ENCODE measurements at regions not wholly inside any gene's neighbourhood (a gene's known extent, or its start where the extent isn't known, plus 50 kb on each side); places are given as distances from the start of the nearest gene placed in this dataset.
"Not testable (repeated sequence)": the region's sequence is repeated elsewhere in the genome, so short reads cannot be mapped to it uniquely, and the experiment has no call there.

- in situ Hi-C loops (cut with HindIII; ENCODE audit: low pct_unique_long_range_greater_than_20kb, low sequenced_read_pairs) = no loop called here
- DNase-seq (ENCODE audit: low read depth, low spot score) = no peak
Observed at GRCh38 chr13:65725006-65725405, 1505.1 kb downstream of the PCDH9 start.

GRCh38 chr13:65724226-65724625 is 1505.9 kb downstream of the PCDH9 start:
- in situ Hi-C loops (cut with HindIII; ENCODE audit: low pct_unique_long_range_greater_than_20kb, low sequenced_read_pairs) = no loop called here
- no peak for DNase-seq (ENCODE audit: low read depth, low spot score)

- DNase-seq (ENCODE audit: low read depth, low spot score) = no peak
- in situ Hi-C loops (cut with HindIII; ENCODE audit: low pct_unique_long_range_greater_than_20kb, low sequenced_read_pairs) = no loop called here
Observed at GRCh38 chr13:65722506-65722905, 1507.6 kb downstream of the PCDH9 start.

- in situ Hi-C loops (cut with HindIII; ENCODE audit: low pct_unique_long_range_greater_than_20kb, low sequenced_read_pairs) = no loop called here
Observed at GRCh38 chr13:65719831-65720230, 1510.3 kb downstream of the PCDH9 start.

GRCh38 chr13:65710514-65710913 is 1519.6 kb downstream of the PCDH9 start:
- in situ Hi-C loops (cut with HindIII; ENCODE audit: low pct_unique_long_range_greater_than_20kb, low sequenced_read_pairs) = no loop called here
- peak; percentile 39 for DNase-seq (ENCODE audit: low read depth, low spot score)

More at GRCh38 chr13:65719831-65720230, 1510.3 kb downstream of the PCDH9 start:
- no peak for DNase-seq (ENCODE audit: low read depth, low spot score)

GRCh38 chr13:65697843-65698242 is 1532.3 kb downstream of the PCDH9 start:
- no peak for DNase-seq (ENCODE audit: low read depth, low spot score)
- in situ Hi-C loops (cut with HindIII; ENCODE audit: low pct_unique_long_range_greater_than_20kb, low sequenced_read_pairs) = no loop called here

GRCh38 chr13:65679240-65679639 is 1550.9 kb downstream of the PCDH9 start:
- in situ Hi-C loops (cut with HindIII; ENCODE audit: low pct_unique_long_range_greater_than_20kb, low sequenced_read_pairs) = no loop called here
- no peak for DNase-seq (ENCODE audit: low read depth, low spot score)

- DNase-seq (ENCODE audit: low read depth, low spot score) = no peak
- in situ Hi-C loops (cut with HindIII; ENCODE audit: low pct_unique_long_range_greater_than_20kb, low sequenced_read_pairs) = no loop called here
Observed at GRCh38 chr13:65677906-65678305, 1552.2 kb downstream of the PCDH9 start.

- in situ Hi-C loops (cut with HindIII; ENCODE audit: low pct_unique_long_range_greater_than_20kb, low sequenced_read_pairs); DNase-seq (ENCODE audit: low read depth, low spot score): not testable (repeated sequence)
Observed at GRCh38 chr13:65675383-65675782, 1554.8 kb downstream of the PCDH9 start.

GRCh38 chr13:65670014-65670625 is 1560.0 kb downstream of the PCDH9 start:
- DNase-seq (ENCODE audit: low read depth, low spot score) = no peak
- in situ Hi-C loops (cut with HindIII; ENCODE audit: low pct_unique_long_range_greater_than_20kb, low sequenced_read_pairs) = no loop called here

- no peak for DNase-seq (ENCODE audit: low read depth, low spot score)
- in situ Hi-C loops (cut with HindIII; ENCODE audit: low pct_unique_long_range_greater_than_20kb, low sequenced_read_pairs) = no loop called here
Observed at GRCh38 chr13:65660731-65661130, 1569.4 kb downstream of the PCDH9 start.

- in situ Hi-C loops (cut with HindIII; ENCODE audit: low pct_unique_long_range_greater_than_20kb, low sequenced_read_pairs) = no loop called here
- peak; percentile 40 for DNase-seq (ENCODE audit: low read depth, low spot score)
Observed at GRCh38 chr13:65656740-65657329, 1573.3 kb downstream of the PCDH9 start.

- in situ Hi-C loops (cut with HindIII; ENCODE audit: low pct_unique_long_range_greater_than_20kb, low sequenced_read_pairs) = no loop called here
- peak; percentile 8 for DNase-seq (ENCODE audit: low read depth, low spot score)
Observed at GRCh38 chr13:65653613-65654012, 1576.5 kb downstream of the PCDH9 start.

- DNase-seq (ENCODE audit: low read depth, low spot score) = no peak
- in situ Hi-C loops (cut with HindIII; ENCODE audit: low pct_unique_long_range_greater_than_20kb, low sequenced_read_pairs) = no loop called here
Observed at GRCh38 chr13:65650321-65650720, 1579.8 kb downstream of the PCDH9 start.

GRCh38 chr13:65642996-65643395 is 1587.1 kb downstream of the PCDH9 start:
- no peak for DNase-seq (ENCODE audit: low read depth, low spot score)
- in situ Hi-C loops (cut with HindIII; ENCODE audit: low pct_unique_long_range_greater_than_20kb, low sequenced_read_pairs) = no loop called here

- no peak for DNase-seq (ENCODE audit: low read depth, low spot score)
- in situ Hi-C loops (cut with HindIII; ENCODE audit: low pct_unique_long_range_greater_than_20kb, low sequenced_read_pairs) = no loop called here
Observed at GRCh38 chr13:65642301-65642700, 1587.8 kb downstream of the PCDH9 start.

GRCh38 chr13:65638572-65639168 is 1591.5 kb downstream of the PCDH9 start:
- in situ Hi-C loops (cut with HindIII; ENCODE audit: low pct_unique_long_range_greater_than_20kb, low sequenced_read_pairs) = no loop called here

GRCh38 chr13:65633806-65634205 is 1596.3 kb downstream of the PCDH9 start:
- no peak for DNase-seq (ENCODE audit: low read depth, low spot score)
- in situ Hi-C loops (cut with HindIII; ENCODE audit: low pct_unique_long_range_greater_than_20kb, low sequenced_read_pairs) = no loop called here

More at GRCh38 chr13:65638572-65639168, 1591.5 kb downstream of the PCDH9 start:
- peak; percentile 66 for DNase-seq (ENCODE audit: low read depth, low spot score)

GRCh38 chr13:65631078-65631477 is 1599.1 kb downstream of the PCDH9 start:
- DNase-seq (ENCODE audit: low read depth, low spot score) = no peak
- in situ Hi-C loops (cut with HindIII; ENCODE audit: low pct_unique_long_range_greater_than_20kb, low sequenced_read_pairs) = no loop called here

Measured in SK-MEL-5 (cell line).